ENCODE measurements at regions not wholly inside any gene's neighbourhood (a gene's known extent, or its start where the extent isn't known, plus 50 kb on each side); places are given as distances from the start of the nearest gene placed in this dataset.

DNA sequence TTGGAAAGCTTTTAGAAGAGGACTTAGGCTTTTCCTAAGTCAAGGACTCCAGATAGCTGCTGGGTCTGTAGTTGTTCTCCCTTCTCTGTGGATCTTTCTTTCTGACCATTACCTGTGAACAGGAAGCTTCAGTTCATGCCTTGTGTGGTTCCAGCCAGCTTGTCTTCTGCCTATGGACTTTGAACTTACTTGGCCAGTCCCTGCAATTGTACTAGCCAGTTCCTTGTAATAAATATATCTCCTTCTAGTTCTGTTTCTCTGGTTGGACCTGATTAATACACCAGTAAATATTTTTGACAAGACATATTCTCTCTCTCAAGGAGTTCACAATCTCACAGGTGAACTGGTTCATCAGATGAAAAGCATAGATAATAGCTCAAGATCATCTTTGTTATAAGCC lies 341.3 kb upstream of the DPPA4 start:
- TF ChIP-seq POLR2AphosphoS5 (IDR thresholded peaks at IDR 0.05; ENCODE audit: borderline replicate concordance, low read depth, low read length) (no peak), EZH2 (IDR thresholded peaks at IDR 0.05) (no peak), FOXP2 (optimal IDR thresholded peaks at IDR 0.05; ENCODE audit: control extremely low read depth, extremely low read length, insufficient read depth) (no peak)

Measured in SK-N-MC (cell line).